ENCODE measurements at regions not wholly inside any gene's neighbourhood (a gene's known extent, or its start where the extent isn't known, plus 50 kb on each side); places are given as distances from the start of the nearest gene placed in this dataset.
A peak's percentile ranks its signal among the peaks of the same experiment; 100 is the strongest.

- no peak overlapping the region for H2BK12ac ChIP-seq (ENCODE audit: low read length in 2 of 2)
- no peak for DNase-seq
- H3K4me3 ChIP-seq (ENCODE audit: insufficient read depth in 1 of 2, low read depth in 1 of 2, low read length in 2 of 2): no peak overlapping the region
These were observed 182.8 kb downstream of the LMO4 start for GRCh38 chr1:87511449-87511848.

GRCh38 chr1:87512431-87512830, 183.8 kb downstream of the LMO4 start:
- 95% methylated on average over 1 of the region's 2 CpGs for WGBS

More at GRCh38 chr1:87511449-87511848, 182.8 kb downstream of the LMO4 start:
- H3K4me1 ChIP-seq (ENCODE audit: control insufficient read depth, insufficient read depth, low read depth, low read length): no peaks in the 10 kb centered on the region
- H3K9me3 ChIP-seq (ENCODE audit: control insufficient read depth, low read length): no peaks in the 10 kb centered on the region
- H2AFZ ChIP-seq (ENCODE audit: low read depth, low read length): no peak overlapping the region
- H3K23ac ChIP-seq (ENCODE audit: low read length in 2 of 2): no peak overlapping the region
- H4K91ac ChIP-seq (ENCODE audit: low read length): no peak overlapping the region
- no peak overlapping the region for H2AK5ac ChIP-seq (ENCODE audit: low read length, severe bottlenecking)
- no peak overlapping the region for H2BK5ac ChIP-seq (ENCODE audit: low read depth, low read length, poor library complexity, severe bottlenecking)
- no CpG with 5 or more reads among the region's 1 CpG for WGBS
- H3K4ac ChIP-seq (ENCODE audit: low read depth in 1 of 2, low read length in 2 of 2): no peak overlapping the region
- H4K8ac ChIP-seq (ENCODE audit: low read length): no peak overlapping the region
- H3K79me1 ChIP-seq (replicated peaks; ENCODE audit: low read length, poor library complexity, severe bottlenecking): no peaks in the 10 kb centered on the region
- no peak overlapping the region for H3K9ac ChIP-seq (ENCODE audit: low read length)
- no peaks in the 10 kb centered on the region for H3K27me3 ChIP-seq (ENCODE audit: control insufficient read depth in 1 of 2, insufficient read depth in 1 of 2, low read length in 2 of 2)
- no peak overlapping the region for H2BK120ac ChIP-seq (ENCODE audit: low read depth, low read length)
- no peak overlapping the region for H3K14ac ChIP-seq (ENCODE audit: low read length in 2 of 2)
- no peak overlapping the region for H3K4me2 ChIP-seq (ENCODE audit: low read length, poor library complexity, severe bottlenecking)
- no peak overlapping the region for H3K18ac ChIP-seq (ENCODE audit: low read depth in 1 of 2, low read length in 2 of 2)
- H3K27ac ChIP-seq (ENCODE audit: low read length, poor library complexity, severe bottlenecking): no peak overlapping the region
- H2BK15ac ChIP-seq (ENCODE audit: low read depth, poor library complexity, severe bottlenecking): no peak overlapping the region
- no peaks in the 10 kb centered on the region for H3K36me3 ChIP-seq (ENCODE audit: control insufficient read depth in 1 of 2, insufficient read depth in 2 of 2, low read depth in 1 of 2, low read length in 2 of 2)

GRCh38 chr1:87513255-87513654, 184.6 kb downstream of the LMO4 start:
- no peak overlapping the region for H2BK5ac ChIP-seq (ENCODE audit: low read depth, low read length, poor library complexity, severe bottlenecking)
- no peak overlapping the region for H3K23ac ChIP-seq (ENCODE audit: low read length in 2 of 2)
- H4K8ac ChIP-seq (ENCODE audit: low read length): no peak overlapping the region
- H3K9me3 ChIP-seq (ENCODE audit: control insufficient read depth, low read length): no peaks in the 10 kb centered on the region
- no peak overlapping the region for H3K4me2 ChIP-seq (ENCODE audit: low read length, poor library complexity, severe bottlenecking)
- H2BK120ac ChIP-seq (ENCODE audit: low read depth, low read length): no peak overlapping the region
- no peak overlapping the region for H3K4ac ChIP-seq (ENCODE audit: low read depth in 1 of 2, low read length in 2 of 2)
- DNase-seq: peak; percentile 75
- WGBS: 43% methylated on average over 3 of the region's 4 CpGs
- H3K4me3 ChIP-seq (ENCODE audit: insufficient read depth in 1 of 2, low read depth in 1 of 2, low read length in 2 of 2): no peak overlapping the region
- no peak overlapping the region for H2AK5ac ChIP-seq (ENCODE audit: low read length, severe bottlenecking)
- H3K14ac ChIP-seq (ENCODE audit: low read length in 2 of 2): no peak overlapping the region
- H3K18ac ChIP-seq (ENCODE audit: low read depth in 1 of 2, low read length in 2 of 2): no peak overlapping the region
- H3K36me3 ChIP-seq (ENCODE audit: control insufficient read depth in 1 of 2, insufficient read depth in 2 of 2, low read depth in 1 of 2, low read length in 2 of 2): no peaks in the 10 kb centered on the region
- no peak overlapping the region for H2BK15ac ChIP-seq (ENCODE audit: low read depth, poor library complexity, severe bottlenecking)
- H3K27ac ChIP-seq (ENCODE audit: low read length, poor library complexity, severe bottlenecking): no peak overlapping the region
- H2AFZ ChIP-seq (ENCODE audit: low read depth, low read length): no peak overlapping the region
- H3K79me1 ChIP-seq (replicated peaks; ENCODE audit: low read length, poor library complexity, severe bottlenecking): no peaks in the 10 kb centered on the region
- no peaks in the 10 kb centered on the region for H3K4me1 ChIP-seq (ENCODE audit: control insufficient read depth, insufficient read depth, low read depth, low read length)
- H2BK12ac ChIP-seq (ENCODE audit: low read length in 2 of 2): no peak overlapping the region
- H4K91ac ChIP-seq (ENCODE audit: low read length): no peak overlapping the region
- H3K9ac ChIP-seq (ENCODE audit: low read length): no peak overlapping the region
- no peaks in the 10 kb centered on the region for H3K27me3 ChIP-seq (ENCODE audit: control insufficient read depth in 1 of 2, insufficient read depth in 1 of 2, low read length in 2 of 2)

More at GRCh38 chr1:87512431-87512830, 183.8 kb downstream of the LMO4 start:
- no peak overlapping the region for H3K14ac ChIP-seq (ENCODE audit: low read length in 2 of 2)
- H3K4ac ChIP-seq (ENCODE audit: low read depth in 1 of 2, low read length in 2 of 2): no peak overlapping the region
- no peaks in the 10 kb centered on the region for H3K79me1 ChIP-seq (replicated peaks; ENCODE audit: low read length, poor library complexity, severe bottlenecking)
- H4K8ac ChIP-seq (ENCODE audit: low read length): no peak overlapping the region
- H2BK12ac ChIP-seq (ENCODE audit: low read length in 2 of 2): no peak overlapping the region
- no peak overlapping the region for H3K4me3 ChIP-seq (ENCODE audit: insufficient read depth in 1 of 2, low read depth in 1 of 2, low read length in 2 of 2)
- H2AFZ ChIP-seq (ENCODE audit: low read depth, low read length): no peak overlapping the region
- no peak overlapping the region for H2BK5ac ChIP-seq (ENCODE audit: low read depth, low read length, poor library complexity, severe bottlenecking)
- no peak overlapping the region for H3K23ac ChIP-seq (ENCODE audit: low read length in 2 of 2)
- no peaks in the 10 kb centered on the region for H3K9me3 ChIP-seq (ENCODE audit: control insufficient read depth, low read length)
- H3K4me2 ChIP-seq (ENCODE audit: low read length, poor library complexity, severe bottlenecking): no peak overlapping the region
- H3K36me3 ChIP-seq (ENCODE audit: control insufficient read depth in 1 of 2, insufficient read depth in 2 of 2, low read depth in 1 of 2, low read length in 2 of 2): no peaks in the 10 kb centered on the region
- no peaks in the 10 kb centered on the region for H3K4me1 ChIP-seq (ENCODE audit: control insufficient read depth, insufficient read depth, low read depth, low read length)
- no peak overlapping the region for H4K91ac ChIP-seq (ENCODE audit: low read length)
- no peak overlapping the region for H2AK5ac ChIP-seq (ENCODE audit: low read length, severe bottlenecking)
- DNase-seq: peak; percentile 24
- H3K18ac ChIP-seq (ENCODE audit: low read depth in 1 of 2, low read length in 2 of 2): no peak overlapping the region
- no peak overlapping the region for H3K27ac ChIP-seq (ENCODE audit: low read length, poor library complexity, severe bottlenecking)
- no peak overlapping the region for H2BK15ac ChIP-seq (ENCODE audit: low read depth, poor library complexity, severe bottlenecking)
- H3K27me3 ChIP-seq (ENCODE audit: control insufficient read depth in 1 of 2, insufficient read depth in 1 of 2, low read length in 2 of 2): no peaks in the 10 kb centered on the region
- no peak overlapping the region for H2BK120ac ChIP-seq (ENCODE audit: low read depth, low read length)
- no peak overlapping the region for H3K9ac ChIP-seq (ENCODE audit: low read length)

- peak; percentile 54 for DNase-seq
- Histone ChIP-seq H2BK120ac (ENCODE audit: low read depth, low read length) (no peak overlapping the region), H2BK5ac (ENCODE audit: low read depth, low read length, poor library complexity, severe bottlenecking) (no peak overlapping the region), H4K91ac (ENCODE audit: low read length) (no peak overlapping the region), H3K14ac (ENCODE audit: low read length in 2 of 2) (no peak overlapping the region), H3K4me1 (ENCODE audit: control insufficient read depth, insufficient read depth, low read depth, low read length) (no peaks in the 10 kb centered on the region), H3K4me2 (ENCODE audit: low read length, poor library complexity, severe bottlenecking) (no peak overlapping the region), H2AFZ (ENCODE audit: low read depth, low read length) (no peak overlapping the region), H4K8ac (ENCODE audit: low read length) (no peak overlapping the region), H2BK12ac (ENCODE audit: low read length in 2 of 2) (no peak overlapping the region), H3K27ac (ENCODE audit: low read length, poor library complexity, severe bottlenecking) (no peak overlapping the region), H3K18ac (ENCODE audit: low read depth in 1 of 2, low read length in 2 of 2) (no peak overlapping the region), H3K36me3 (ENCODE audit: control insufficient read depth in 1 of 2, insufficient read depth in 2 of 2, low read depth in 1 of 2, low read length in 2 of 2) (no peaks in the 10 kb centered on the region), H3K23ac (ENCODE audit: low read length in 2 of 2) (no peak overlapping the region), H2BK15ac (ENCODE audit: low read depth, poor library complexity, severe bottlenecking) (no peak overlapping the region), H3K4me3 (ENCODE audit: insufficient read depth in 1 of 2, low read depth in 1 of 2, low read length in 2 of 2) (no peak overlapping the region), H3K9me3 (ENCODE audit: control insufficient read depth, low read length) (no peaks in the 10 kb centered on the region), H3K79me1 (replicated peaks; ENCODE audit: low read length, poor library complexity, severe bottlenecking) (no peaks in the 10 kb centered on the region), H3K4ac (ENCODE audit: low read depth in 1 of 2, low read length in 2 of 2) (no peak overlapping the region), H3K9ac (ENCODE audit: low read length) (no peak overlapping the region), H2AK5ac (ENCODE audit: low read length, severe bottlenecking) (no peak overlapping the region), H3K27me3 (ENCODE audit: control insufficient read depth in 1 of 2, insufficient read depth in 1 of 2, low read length in 2 of 2) (no peaks in the 10 kb centered on the region)
- WGBS: 69% methylated on average over 3 of the region's 4 CpGs
These were observed 185.4 kb downstream of the LMO4 start for GRCh38 chr1:87513966-87514660.
